ENCODE measurements at regions not wholly inside any gene's neighbourhood (a gene's known extent, or its start where the extent isn't known, plus 50 kb on each side); places are given as distances from the start of the nearest gene placed in this dataset.

- no peak for TF ChIP-seq CTCF (conservative IDR thresholded peaks at IDR 0.05; ENCODE audit: low read length)
- no peak for TF ChIP-seq EZH2phosphoT487 (IDR thresholded peaks at IDR 0.05; ENCODE audit: borderline replicate concordance)
These were observed 133.4 kb downstream of the EVX1 start for GRCh38 chr7:27375958-27376357.
